NT2/D1 (cell line): ENCODE measurements at regions not wholly inside any gene's neighbourhood (a gene's known extent, or its start where the extent isn't known, plus 50 kb on each side); places are given as distances from the start of the nearest gene placed in this dataset.

Experiments used
- SUZ12 ChIP-seq: IDR thresholded peaks from 2 replicates; pipeline ENCODE4 v1.6.1; 2011; ENCODE audit not compliant: insufficient read length, insufficient read depth; ENCODE audit errors: extremely low read depth
- YY1 ChIP-seq: IDR thresholded peaks from 2 replicates; pipeline ENCODE4 v1.6.1; 2011; ENCODE audit not compliant: insufficient read length, insufficient read depth
- ZNF274 ChIP-seq: IDR thresholded peaks from 2 replicates; pipeline ENCODE4 v1.6.1; 2011; ENCODE audit warnings: mild to moderate bottlenecking, low read depth, low read length

DNA sequence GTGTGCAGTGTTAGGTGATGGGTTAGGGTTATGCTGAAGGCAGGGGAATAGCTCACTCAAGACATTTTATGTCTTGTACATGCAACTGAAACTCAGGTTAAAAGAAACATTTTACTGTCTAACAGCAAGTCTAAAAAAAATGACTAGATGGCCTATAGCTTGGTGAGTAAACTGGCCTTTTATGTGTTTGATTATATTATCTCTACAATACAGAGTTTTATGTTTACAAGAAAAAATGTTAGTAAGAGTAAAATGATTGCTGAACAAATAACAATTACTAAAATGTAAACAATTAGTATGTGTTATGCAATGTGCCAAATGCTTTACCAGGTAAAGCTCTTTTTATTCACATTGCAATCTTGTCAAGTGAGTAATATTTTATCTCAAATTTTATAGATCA, 1039.6 kb downstream of the ROBO2 start:
- TF ChIP-seq YY1, result no peak
- TF ChIP-seq SUZ12, result no peak
- no peak for TF ChIP-seq ZNF274
